H9 (cell line): ENCODE measurements at regions not wholly inside any gene's neighbourhood (a gene's known extent, or its start where the extent isn't known, plus 50 kb on each side); places are given as distances from the start of the nearest gene placed in this dataset.

Source experiments
- DNase-seq: peaks from one replicate; pipeline ENCODE4 v3.0.0-alpha.2; 2017
- H2AFZ ChIP-seq: one replicate; pipeline ENCODE4 v1.6.1; 2013; ENCODE audit warnings: mild to moderate bottlenecking, low read length, control low read depth, moderate library complexity
- H2AK5ac ChIP-seq: 2 replicates; pipeline ENCODE4 v1.6.1; 2013; ENCODE audit warnings: low read length, control low read depth, mixed read lengths; ENCODE audit not compliant: insufficient read length
- H2BK120ac ChIP-seq: one replicate; pipeline ENCODE4 v1.6.1; 2013; ENCODE audit warnings: low read depth, mild to moderate bottlenecking, low read length, control low read depth, inconsistent platforms; ENCODE audit not compliant: poor library complexity, severe bottlenecking
- H2BK12ac ChIP-seq: 2 replicates; pipeline ENCODE4 v1.6.1; 2013; ENCODE audit warnings: low read length, control low read depth, mixed read lengths, low read depth; ENCODE audit not compliant: insufficient read length
- H2BK15ac ChIP-seq: 2 replicates; pipeline ENCODE4 v1.6.1; 2013; ENCODE audit warnings: low read depth, low read length, control low read depth
- H2BK20ac ChIP-seq: one replicate; pipeline ENCODE4 v1.6.1; 2013; ENCODE audit warnings: low read depth, mild to moderate bottlenecking, low read length, control low read depth, inconsistent platforms; ENCODE audit not compliant: poor library complexity, severe bottlenecking
- H2BK5ac ChIP-seq: 2 replicates; pipeline ENCODE4 v1.6.1; 2013; ENCODE audit warnings: low read length, control low read depth, mixed read lengths; ENCODE audit not compliant: insufficient read length
- H3K14ac ChIP-seq: 2 replicates; pipeline ENCODE4 v1.6.1; 2013; ENCODE audit warnings: low read length, control low read depth; ENCODE audit not compliant: insufficient read depth
- H3K18ac ChIP-seq: 2 replicates; pipeline ENCODE4 v1.6.1; 2013; ENCODE audit warnings: low read depth, mild to moderate bottlenecking, mixed read lengths, low read length, control low read depth; ENCODE audit not compliant: insufficient read length
- H3K23ac ChIP-seq: 2 replicates; pipeline ENCODE4 v1.6.1; 2013; ENCODE audit warnings: low read length, control low read depth, mixed read lengths, low read depth; ENCODE audit not compliant: insufficient read length
- H3K23me2 ChIP-seq: 2 replicates; pipeline ENCODE4 v1.6.1; 2013; ENCODE audit warnings: low read depth, mild to moderate bottlenecking, mixed read lengths, low read length, control low read depth; ENCODE audit not compliant: insufficient read length, poor library complexity, severe bottlenecking
- H3K27ac ChIP-seq: 2 replicates; pipeline ENCODE4 v1.5.1; 2013; ENCODE audit warnings: low read length, control low read depth, mixed read lengths, low read depth; ENCODE audit not compliant: insufficient read length
- H3K27me3 ChIP-seq: 2 replicates; pipeline ENCODE4 v1.6.1; 2013; ENCODE audit warnings: low read length, control low read depth, inconsistent platforms; ENCODE audit not compliant: insufficient read depth
- H3K4ac ChIP-seq: 2 replicates; pipeline ENCODE4 v1.6.1; 2013; ENCODE audit warnings: low read depth, mild to moderate bottlenecking, control low read depth, inconsistent platforms, low read length, moderate library complexity
- H3K4me1 ChIP-seq: 2 replicates; pipeline ENCODE4 v1.6.1; 2013; ENCODE audit warnings: low read length, control low read depth, inconsistent platforms; ENCODE audit not compliant: insufficient read depth
- H3K4me2 ChIP-seq: 2 replicates; pipeline ENCODE4 v1.6.1; 2013; ENCODE audit warnings: low read length, control low read depth, mixed read lengths; ENCODE audit not compliant: insufficient read length, insufficient read depth
- H3K56ac ChIP-seq: 2 replicates; pipeline ENCODE4 v1.6.1; 2013; ENCODE audit warnings: low read depth, mild to moderate bottlenecking, mixed read lengths, low read length, control low read depth; ENCODE audit not compliant: insufficient read length
- H3K79me1 ChIP-seq: 2 replicates; pipeline ENCODE4 v1.6.1; 2013; ENCODE audit warnings: low read depth, mild to moderate bottlenecking, moderate library complexity, low read length, control low read depth, inconsistent platforms; ENCODE audit not compliant: insufficient read depth, poor library complexity, severe bottlenecking
- H3K79me2 ChIP-seq: 2 replicates; pipeline ENCODE4 v1.6.1; 2013; ENCODE audit warnings: low read length, control low read depth, inconsistent platforms; ENCODE audit not compliant: insufficient read depth
- H3K9ac ChIP-seq: 2 replicates; pipeline ENCODE4 v1.6.1; 2013; ENCODE audit warnings: low read length, control low read depth, mixed read lengths; ENCODE audit not compliant: insufficient read length; ENCODE audit errors: extremely low read depth
- H3K9me3 ChIP-seq: one replicate; pipeline ENCODE4 v1.6.1; 2013; ENCODE audit warnings: low read depth, low read length, inconsistent platforms; ENCODE audit not compliant: control insufficient read depth
- H3T11ph ChIP-seq: one replicate; pipeline ENCODE4 v1.6.1; 2013; ENCODE audit warnings: mild to moderate bottlenecking, low read length, control low read depth, inconsistent platforms
- H4K20me1 ChIP-seq: one replicate; pipeline ENCODE4 v1.6.1; 2013; ENCODE audit not compliant: control insufficient read depth, insufficient read length, insufficient read depth
- H4K5ac ChIP-seq: 2 replicates; pipeline ENCODE4 v1.6.1; 2013; ENCODE audit warnings: low read depth, mild to moderate bottlenecking, mixed read lengths, low read length, control low read depth; ENCODE audit not compliant: insufficient read length
- H4K8ac ChIP-seq: replicated peaks from 2 replicates; pipeline ENCODE4 v1.6.1; 2013; ENCODE audit warnings: low read length, control low read depth, mixed read lengths, low read depth; ENCODE audit not compliant: insufficient read length
- H4K91ac ChIP-seq: 2 replicates; pipeline ENCODE4 v1.6.1; 2013; ENCODE audit warnings: low read depth, mild to moderate bottlenecking, moderate library complexity, mixed read lengths, low read length, control low read depth; ENCODE audit not compliant: insufficient read length
- H3K27ac Mint-ChIP-seq, 3 experiments: 2 replicates in 2 of 3; 3 replicates in 1 of 3; pipeline ENCODE4 v1.8.0; 2020 to 2021; ENCODE audit warnings: mixed read lengths in 3 of 3, mild to moderate bottlenecking in 1 of 3, moderate library complexity in 1 of 3
- H3K27me3 Mint-ChIP-seq: 2 replicates; pipeline ENCODE4 v1.8.0; 2021; ENCODE audit warnings: low read depth, mild to moderate bottlenecking, moderate library complexity, mixed read lengths
- H3K36me3 Mint-ChIP-seq, 3 experiments: 2 replicates in 2 of 3; 3 replicates in 1 of 3; pipeline ENCODE4 v1.8.0; 2020 to 2021; ENCODE audit warnings: low read depth in 3 of 3, mixed read lengths in 3 of 3; ENCODE audit not compliant: insufficient read depth in 1 of 3
- H3K4me1 Mint-ChIP-seq, 2 experiments: 2 replicates each; pipeline ENCODE4 v1.8.0; 2020; ENCODE audit warnings: mixed read lengths in 2 of 2
- H3K4me3 Mint-ChIP-seq, 2 experiments: 2 replicates in 1 of 2; 3 replicates in 1 of 2; pipeline ENCODE4 v1.8.0; 2020 to 2021; ENCODE audit warnings: mild to moderate bottlenecking in 2 of 2, mixed read lengths in 2 of 2, moderate library complexity in 1 of 2
- H3K9me3 Mint-ChIP-seq, 2 experiments: 2 replicates in 1 of 2; 3 replicates in 1 of 2; pipeline ENCODE4 v1.8.0; 2020; ENCODE audit warnings: mild to moderate bottlenecking in 2 of 2, mixed read lengths in 2 of 2, moderate library complexity in 1 of 2
- CTCF ChIP-seq: fragments of 200-600 bp; sonication (generic); conservative IDR thresholded peaks from 3 replicates; pipeline ENCODE4 v1.8.0; 2021; ENCODE audit warnings: antibody characterized with exemption, mild to moderate bottlenecking
- WGBS: extraction: QIAGEN DNeasy Blood & Tissue Kit; methylation state at CpG from one replicate; pipeline ENCODE4 v1.1.7; 2013; ENCODE audit warnings: missing lambda C conversion rate, low lambda C conversion rate, mixed read lengths; ENCODE audit not compliant: insufficient read length; ENCODE audit errors: extremely low coverage; 5-methylcytosine and 5-hydroxymethylcytosine counted together

GRCh38 chr7:46290374-46291049 is 369.4 kb upstream of the IGFBP3 start:
- Histone ChIP-seq H3T11ph (no peak overlapping the region), H2AFZ (no peak overlapping the region), H3K14ac (no peak overlapping the region), H3K79me2 (no peaks in the 10 kb centered on the region), H4K8ac (no peak overlapping the region), H3K4ac (no peak overlapping the region), H2BK12ac (no peak overlapping the region), H4K5ac (no peak overlapping the region), H3K23ac (no peak overlapping the region), H3K27me3 (no peaks in the 10 kb centered on the region), H2AK5ac (no peak overlapping the region), H2BK120ac (no peak overlapping the region), H3K23me2 (no peaks in the 10 kb centered on the region), H4K20me1 (no peaks in the 10 kb centered on the region), H3K4me2 (no peak overlapping the region), H3K56ac (no peak overlapping the region), H3K4me1 (no peaks in the 10 kb centered on the region), H3K9me3 (no peaks in the 10 kb centered on the region), H3K9ac (no peak overlapping the region), H4K91ac (no peak overlapping the region), H3K27ac (no peak overlapping the region), H2BK15ac (no peak overlapping the region), H3K18ac (no peak overlapping the region), H3K79me1 (no peaks in the 10 kb centered on the region), H2BK5ac (no peak overlapping the region), H2BK20ac (no peak overlapping the region)
- Mint-ChIP-seq H3K9me3 (no peaks in the 10 kb centered on the region), H3K27me3 (no peaks in the 10 kb centered on the region), H3K27ac (no peak overlapping the region), H3K4me1 (peaks cover 5 to 6% of the 10 kb centered on the region in 2 experiments), H3K36me3 (no peaks in the 10 kb centered on the region), H3K4me3 (no peak overlapping the region)
- DNase-seq, result no peak
- no peak for TF ChIP-seq CTCF
- no CpG with 5 or more reads among the region's 1 CpG for WGBS
